HCT116 (cell line): ENCODE measurements at regions not wholly inside any gene's neighbourhood (a gene's known extent, or its start where the extent isn't known, plus 50 kb on each side); places are given as distances from the start of the nearest gene placed in this dataset.

Experiments used
- ATAC-seq: fragments of 200-7000 bp; cut with Tn5 transposase; 2 replicates; pipeline ENCODE4 v1.9.1; 2020; ENCODE audit warnings: mild to moderate bottlenecking, moderate library complexity
- BruUV-seq: library from RNA; stranded (reverse); fragments of 400-500 nt; replicated peaks from 2 replicates; lab custom pipeline; 2021; lab: Mats Ljungman, UMichigan
- CTCF ChIA-PET: fragments of 300-600 bp; sonication (Branson Sonifier 250); formaldehyde crosslinking; loops from one replicate; lab custom pipeline; 2021; ENCODE audit warnings: antibody characterized with exemption; lab: Charles Lee
- POLR2A ChIA-PET: fragments of 300-600, 350-600 bp; sonication (Branson Sonifier 250); formaldehyde crosslinking; loops from one replicate; lab custom pipeline; 2021; ENCODE audit warnings: antibody characterized with exemption; lab: Charles Lee
- RAD21 ChIA-PET, 2 experiments: fragments of 300-600 bp; sonication (Branson Sonifier 250); formaldehyde crosslinking; loops; one replicate each; lab custom pipeline; 2023; ENCODE audit warnings: low total read pairs in 2 of 2; ENCODE audit not compliant: uncharacterized antibody in 2 of 2, unreplicated experiment in 2 of 2, low non-redundant PET in 1 of 2; lab: Charles Lee
- DNase-seq: peaks from one replicate; pipeline ENCODE4 v3.0.0-alpha.2; 2010; ENCODE audit warnings: low read depth, low spot score
- H2AFZ ChIP-seq: fragments of 200-600 bp; shearing (Covaris generic), sonication (generic); 2 replicates; pipeline ENCODE4 v1.6.1; 2017; ENCODE audit warnings: low read depth, mixed run types, mixed read lengths, antibody characterized with exemption, low read length; ENCODE audit not compliant: poor library complexity, severe bottlenecking
- H3K27ac ChIP-seq: 2 replicates; pipeline ENCODE4 v1.5.1; 2012; ENCODE audit warnings: low read depth, low read length
- H3K27me3 ChIP-seq: fragments of 200-600 bp; sonication (generic); 2 replicates; pipeline ENCODE4 v1.6.1; 2016; ENCODE audit warnings: mixed run types, low read length, mixed read lengths; ENCODE audit not compliant: insufficient read depth
- H3K36me3 ChIP-seq, 2 experiments: fragments of 200-500 bp in 1 of 2; fragments of 200-600 bp in 1 of 2; sonication (Bioruptor generic) in 1 of 2; sonication (generic) in 1 of 2; 2 replicates each; pipeline versions ENCODE4 v1.5.1 to v1.6.1; 2014 to 2016; ENCODE audit warnings: low read length in 2 of 2, inconsistent platforms in 1 of 2, mixed read lengths in 1 of 2, mixed run types in 1 of 2; ENCODE audit not compliant: insufficient read depth in 2 of 2, control insufficient read depth in 1 of 2
- H3K4me1 ChIP-seq, 2 experiments: fragments of 200-600 bp in 1 of 2; sonication (generic) in 1 of 2; 2 replicates each; pipeline versions ENCODE4 v1.5.1 to v1.6.1; 2012 to 2017; ENCODE audit warnings: low read length in 2 of 2, inconsistent platforms in 1 of 2, mild to moderate bottlenecking in 1 of 2, mixed read lengths in 1 of 2, mixed run types in 1 of 2, moderate library complexity in 1 of 2; ENCODE audit not compliant: insufficient read depth in 2 of 2, control insufficient read depth in 1 of 2
- H3K4me2 ChIP-seq: fragments of 200-600 bp; sonication (generic); 2 replicates; pipeline ENCODE4 v1.6.1; 2017; ENCODE audit warnings: mixed run types, low read length, mixed read lengths
- H3K4me3 ChIP-seq, 2 experiments: fragments of 200-600 bp in 1 of 2; sonication (generic) in 1 of 2; replicated peaks in 1 of 2; 2 replicates each; pipeline ENCODE4 v1.5.1; 2011 to 2016; ENCODE audit warnings: low read length in 2 of 2, control low read depth in 1 of 2, low read depth in 1 of 2, mild to moderate bottlenecking in 1 of 2, mixed read lengths in 1 of 2, mixed run types in 1 of 2
- H3K79me2 ChIP-seq: fragments of 200-600 bp; sonication (generic); 2 replicates; pipeline ENCODE4 v1.6.1; 2017; ENCODE audit warnings: mild to moderate bottlenecking, mixed run types, low read length, moderate library complexity, mixed read lengths; ENCODE audit not compliant: insufficient read depth
- H3K9ac ChIP-seq: fragments of 200-600 bp; sonication (generic); 2 replicates; pipeline ENCODE4 v1.6.1; 2016; ENCODE audit warnings: low read length, mixed read lengths
- H3K9me2 ChIP-seq: fragments of 200-600 bp; sonication (generic), shearing (Covaris generic); 2 replicates; pipeline ENCODE4 v1.6.1; 2017; ENCODE audit warnings: mixed run types, mild to moderate bottlenecking, moderate library complexity; ENCODE audit not compliant: insufficient read depth
- H3K9me3 ChIP-seq, 2 experiments: fragments of 200-500 bp in 1 of 2; fragments of 200-600 bp in 1 of 2; sonication (Bioruptor generic) in 1 of 2; sonication (generic) in 1 of 2; 2 replicates each; pipeline ENCODE4 v1.6.1; 2014 to 2017; ENCODE audit warnings: low read length in 2 of 2, mixed read lengths in 2 of 2, inconsistent platforms in 1 of 2, low read depth in 1 of 2, mild to moderate bottlenecking in 1 of 2, mixed run types in 1 of 2, moderate library complexity in 1 of 2; ENCODE audit not compliant: control insufficient read depth in 1 of 2, insufficient read depth in 1 of 2
- H4K20me1 ChIP-seq: fragments of 200-600 bp; sonication (generic), shearing (Covaris generic); 2 replicates; pipeline ENCODE4 v1.6.1; 2017; ENCODE audit warnings: mixed run types, mild to moderate bottlenecking, moderate library complexity; ENCODE audit not compliant: insufficient read depth
- ATF3 ChIP-seq: IDR thresholded peaks from 2 replicates; pipeline ENCODE4 v1.6.1; 2012
- CBX3 ChIP-seq: IDR thresholded peaks from 2 replicates; pipeline ENCODE4 v1.6.1; 2012; ENCODE audit warnings: low read depth
- CEBPB ChIP-seq: IDR thresholded peaks from 2 replicates; pipeline ENCODE4 v1.6.1; 2012; ENCODE audit warnings: low read depth
- CTCF ChIP-seq, 3 experiments: fragments of 200-600 bp in 1 of 3; sonication (generic) in 1 of 3; IDR thresholded peaks in 2 of 3; conservative IDR thresholded peaks in 1 of 3; 2 replicates each; pipeline ENCODE4 v1.5.1; 2012 to 2017; ENCODE audit warnings: low read depth in 2 of 3, low read length in 2 of 3, antibody characterized with exemption in 1 of 3, borderline replicate concordance in 1 of 3, control low read depth in 1 of 3, mild to moderate bottlenecking in 1 of 3, mixed read lengths in 1 of 3, mixed run types in 1 of 3, moderate library complexity in 1 of 3; ENCODE audit not compliant: insufficient read depth in 1 of 3
- EGR1 ChIP-seq: IDR thresholded peaks from 2 replicates; pipeline ENCODE4 v1.6.1; 2012; ENCODE audit warnings: low read depth
- EZH2phosphoT487 ChIP-seq: fragments of 200-600 bp; IDR thresholded peaks from 2 replicates; pipeline ENCODE4 v1.6.1; 2018; ENCODE audit warnings: antibody characterized with exemption, borderline replicate concordance
- JUND ChIP-seq: IDR thresholded peaks from 2 replicates; pipeline ENCODE4 v1.6.1; 2012
- MAX ChIP-seq: IDR thresholded peaks from 2 replicates; pipeline ENCODE4 v1.6.1; 2012
- POLR2A ChIP-seq: IDR thresholded peaks from 2 replicates; pipeline ENCODE4 v1.7.0; 2011; ENCODE audit warnings: borderline replicate concordance; ENCODE audit not compliant: insufficient read depth, insufficient read length; ENCODE audit errors: extremely low read depth
- POLR2AphosphoS5 ChIP-seq: IDR thresholded peaks from 2 replicates; pipeline ENCODE4 v1.6.1; 2011; ENCODE audit warnings: mild to moderate bottlenecking, low read depth, low read length, moderate library complexity
- RAD21 ChIP-seq: IDR thresholded peaks from 2 replicates; pipeline ENCODE4 v1.6.1; 2012; ENCODE audit warnings: low read depth, mild to moderate bottlenecking
- SP1 ChIP-seq: IDR thresholded peaks from 2 replicates; pipeline ENCODE4 v1.6.1; 2012; ENCODE audit warnings: low read depth
- SRF ChIP-seq: IDR thresholded peaks from 2 replicates; pipeline ENCODE4 v1.6.1; 2012; ENCODE audit warnings: low read depth
- TCF7L2 ChIP-seq: IDR thresholded peaks from 2 replicates; pipeline ENCODE4 v1.7.0; 2011; ENCODE audit warnings: borderline replicate concordance, inconsistent platforms; ENCODE audit not compliant: insufficient read depth, insufficient read length; ENCODE audit errors: extremely low read depth
- ZBTB33 ChIP-seq: IDR thresholded peaks from 2 replicates; pipeline ENCODE4 v1.6.1; 2011; ENCODE audit warnings: mild to moderate bottlenecking, low read length, moderate library complexity; ENCODE audit not compliant: insufficient replicate concordance; ENCODE audit errors: extremely low read depth
- ZFX ChIP-seq: fragments of 450-650 bp; IDR thresholded peaks from 2 replicates; pipeline ENCODE4 v1.6.1; 2017
- ZNF274 ChIP-seq: fragments of 200-500 bp; sonication (Bioruptor generic); IDR thresholded peaks from 2 replicates; pipeline ENCODE4 v1.6.1; 2014; ENCODE audit warnings: mild to moderate bottlenecking, low read depth, low read length, inconsistent platforms
- intact Hi-C: fragments of 100-400 bp; cut with micrococcal nuclease; formaldehyde crosslinking; loops from 2 replicates; pipeline ENCODE4 v1.10.0; 2022

- POLR2A ChIA-PET: no interaction called here
- no peaks in the 10 kb centered on the region for H4K20me1 ChIP-seq
- intact Hi-C loops: no loop called here
Observed at GRCh38 chr3:194787650-194788049, 102.0 kb downstream of the FAM43A start.

More at GRCh38 chr3:194787650-194788049, 102.0 kb downstream of the FAM43A start:
- Histone ChIP-seq H2AFZ (no peak overlapping the region), H3K36me3 (no peaks in the 10 kb centered on the region), H3K4me1 (no peaks in the 10 kb centered on the region), H3K27me3 (no peaks in the 10 kb centered on the region), H3K9ac (no peak overlapping the region), H3K4me2 (no peak overlapping the region), H3K4me3 (no peak overlapping the region), H3K9me2 (no peaks in the 10 kb centered on the region), H3K9me3 (no peaks in the 10 kb centered on the region), H3K27ac (no peak overlapping the region), H3K79me2 (no peaks in the 10 kb centered on the region)
- RAD21 ChIA-PET: no interaction called here
- CTCF ChIA-PET: no interaction called here
- BruUV-seq: no TSS peak
- ATAC-seq: no peak
- no peak for TF ChIP-seq ZBTB33
- no peak for TF ChIP-seq POLR2A
- TF ChIP-seq CTCF (IDR thresholded peaks at IDR 0.05 in 2 of 3, conservative IDR thresholded peaks at IDR 0.05 in 1 of 3; ENCODE audit: borderline replicate concordance in 1 of 3, insufficient read depth in 1 of 3, low read depth in 2 of 3, low read length in 2 of 3): no peak
- no peak for TF ChIP-seq CEBPB
- TF ChIP-seq POLR2AphosphoS5: no peak
- no peak for TF ChIP-seq RAD21
- no peak for TF ChIP-seq MAX
- TF ChIP-seq EGR1: no peak
- no peak for TF ChIP-seq CBX3
- TF ChIP-seq SP1: no peak
- TF ChIP-seq ZNF274: no peak
- TF ChIP-seq SRF: no peak
- no peak for TF ChIP-seq EZH2phosphoT487
- TF ChIP-seq ATF3: no peak
- no peak for TF ChIP-seq JUND
- no peak for TF ChIP-seq TCF7L2
- TF ChIP-seq ZFX: no peak
- no peak for DNase-seq
